ENCODE measurements at regions not wholly inside any gene's neighbourhood (a gene's known extent, or its start where the extent isn't known, plus 50 kb on each side); places are given as distances from the start of the nearest gene placed in this dataset.

DNA sequence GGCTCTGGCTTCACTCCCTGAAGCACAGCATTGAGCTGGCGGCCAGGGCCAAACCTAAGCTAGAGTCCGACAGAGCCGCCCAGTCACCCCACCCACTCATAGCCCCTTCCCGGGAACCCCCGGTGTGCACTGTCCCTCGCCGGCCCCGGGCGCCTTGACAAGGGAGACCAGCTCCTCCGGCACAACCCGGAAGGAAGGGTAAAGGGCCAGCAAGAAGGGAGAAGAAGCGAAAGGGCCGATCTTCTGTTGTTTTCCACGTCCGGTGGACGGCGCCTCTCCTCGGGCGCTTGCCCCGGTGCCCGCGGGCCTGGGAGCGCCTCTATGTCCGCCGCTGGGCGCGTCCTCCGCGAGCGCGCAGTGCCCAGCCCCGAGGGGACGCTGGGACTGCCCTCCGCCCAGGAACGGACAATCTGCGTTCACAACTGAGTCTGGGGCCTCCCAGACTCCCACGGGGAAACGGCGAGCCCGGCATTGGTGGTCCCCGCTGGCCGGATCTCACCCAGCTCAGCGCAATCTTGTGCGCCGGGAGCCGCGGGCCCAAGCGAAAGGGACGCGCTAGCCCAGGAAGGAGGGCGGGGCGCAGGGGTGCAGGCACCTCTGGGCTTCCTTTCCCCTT lies 172.5 kb upstream of the MIR17HG start:
- no peak for DNase-seq

- no peak for DNase-seq
Measured at GRCh38 chr13:91178099-91178498, 169.4 kb upstream of the MIR17HG start.

DNA sequence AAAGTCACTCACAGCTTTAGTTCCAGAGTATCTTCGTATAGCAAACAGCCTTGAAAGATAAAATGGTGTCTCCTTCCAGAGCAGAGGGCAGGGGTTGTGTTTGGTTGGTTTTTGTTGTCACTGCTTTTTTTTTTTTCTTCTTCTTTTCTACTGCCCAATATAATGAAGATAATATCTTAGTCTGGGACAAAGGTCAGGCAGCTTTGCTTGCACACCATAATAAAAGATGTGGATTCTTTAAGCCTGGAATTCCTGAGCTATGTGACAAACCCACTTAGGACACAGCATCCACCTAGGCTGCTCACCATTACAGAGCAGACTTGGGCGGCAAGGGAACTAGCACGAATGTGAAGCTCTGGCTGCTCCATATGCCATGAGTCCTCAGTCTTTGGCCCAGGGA lies 165.6 kb upstream of the MIR17HG start:
- no peak for DNase-seq

- DNase-seq, result no peak
Measured at GRCh38 chr13:91184244-91184926, 163.1 kb upstream of the MIR17HG start.

DNA sequence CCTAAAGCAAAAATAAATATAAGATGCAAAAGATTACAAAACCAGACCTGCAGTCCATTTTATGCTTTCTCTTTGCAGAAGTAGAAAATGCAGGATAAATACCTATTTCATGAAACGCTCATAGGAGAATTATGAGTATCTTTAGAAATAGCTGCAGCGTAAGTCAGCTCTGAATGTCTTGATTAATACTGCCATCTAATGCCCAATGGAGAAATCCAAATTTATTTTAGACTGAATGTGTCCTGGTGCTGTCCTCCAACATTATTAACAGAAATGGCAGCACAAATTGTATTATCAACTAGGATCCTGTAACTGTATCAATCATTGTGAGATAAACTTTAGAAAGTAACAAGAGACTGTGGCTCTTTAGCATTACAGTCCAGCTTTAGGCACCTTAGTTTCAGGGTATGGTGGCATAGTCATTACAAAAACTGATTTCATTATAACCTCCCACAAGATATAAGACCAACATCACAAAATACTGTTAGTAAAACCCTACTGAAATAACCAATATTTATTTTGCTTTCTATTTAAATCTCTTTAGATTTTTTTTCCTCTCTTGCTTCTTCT lies 162.1 kb upstream of the MIR17HG start:
- no peak for DNase-seq

GRCh38 chr13:91187522-91187921 lies 160.0 kb upstream of the MIR17HG start:
- no peak for DNase-seq

- no peak for DNase-seq
Measured at GRCh38 chr13:91189506-91189905, 158.0 kb upstream of the MIR17HG start.

DNA sequence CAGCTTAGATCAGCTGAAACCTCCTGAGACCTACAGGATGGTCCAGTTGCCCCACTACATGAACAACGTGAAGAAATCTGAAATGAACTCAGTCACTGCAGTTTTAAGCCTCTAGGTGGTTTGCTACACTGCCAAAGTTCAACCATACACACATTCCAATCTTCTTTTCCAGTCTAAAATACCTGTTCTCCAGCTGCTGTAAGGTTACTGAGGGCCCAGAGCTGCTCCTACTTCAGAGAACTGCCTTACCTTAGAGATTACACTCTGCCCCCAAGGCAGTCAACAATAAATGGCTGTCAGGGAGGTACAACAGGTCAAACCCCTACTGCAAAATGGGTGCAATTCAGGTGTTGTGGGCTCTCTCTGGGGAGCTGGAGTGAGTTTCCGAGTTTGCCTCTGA lies 154.1 kb upstream of the MIR17HG start:
- no peak for DNase-seq

- no peak for DNase-seq
Measured at GRCh38 chr13:91195789-91196188, 151.7 kb upstream of the MIR17HG start.

- DNase-seq, result no peak
Measured at GRCh38 chr13:91196958-91197357, 150.5 kb upstream of the MIR17HG start.

DNA sequence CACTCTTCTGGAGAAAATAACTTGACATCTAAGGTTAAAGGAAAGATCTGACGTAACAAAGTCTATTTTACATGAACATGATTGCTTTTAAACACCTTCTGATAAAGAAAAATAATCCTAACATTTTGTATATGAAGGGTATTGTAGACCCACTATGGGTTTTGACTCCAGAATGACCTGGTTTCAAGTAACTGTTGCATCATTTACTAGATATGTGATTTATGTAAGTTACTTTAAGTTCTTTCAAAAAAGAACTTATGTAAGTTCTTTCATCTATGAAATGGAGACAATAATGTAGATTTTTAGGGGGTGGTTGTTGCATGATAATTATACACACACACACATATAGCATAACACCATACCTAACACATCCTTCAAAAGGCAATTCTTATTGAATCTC lies 147.6 kb upstream of the MIR17HG start:
- no peak for DNase-seq

- no peak for DNase-seq
Measured at GRCh38 chr13:91200486-91200885, 147.0 kb upstream of the MIR17HG start.

DNA sequence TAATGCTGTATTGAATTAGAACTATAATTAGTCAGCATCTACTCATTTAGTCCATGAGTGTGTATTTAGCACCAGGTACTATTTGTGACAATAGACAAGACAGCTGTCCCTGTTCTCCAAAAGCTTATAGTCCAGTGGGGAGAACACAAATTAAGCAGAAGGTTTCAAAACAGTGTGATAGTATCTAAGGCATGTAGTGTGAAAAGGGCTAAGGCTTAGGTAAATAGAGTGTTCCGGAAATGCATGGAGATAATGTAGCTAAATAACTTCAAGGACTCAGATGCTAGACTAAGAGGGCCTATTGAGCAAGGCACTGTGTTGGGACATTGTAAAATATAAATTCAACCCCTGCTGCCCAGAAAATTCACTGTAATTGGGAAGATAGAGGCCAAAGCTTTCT lies 144.1 kb upstream of the MIR17HG start:
- no peak for DNase-seq

DNA sequence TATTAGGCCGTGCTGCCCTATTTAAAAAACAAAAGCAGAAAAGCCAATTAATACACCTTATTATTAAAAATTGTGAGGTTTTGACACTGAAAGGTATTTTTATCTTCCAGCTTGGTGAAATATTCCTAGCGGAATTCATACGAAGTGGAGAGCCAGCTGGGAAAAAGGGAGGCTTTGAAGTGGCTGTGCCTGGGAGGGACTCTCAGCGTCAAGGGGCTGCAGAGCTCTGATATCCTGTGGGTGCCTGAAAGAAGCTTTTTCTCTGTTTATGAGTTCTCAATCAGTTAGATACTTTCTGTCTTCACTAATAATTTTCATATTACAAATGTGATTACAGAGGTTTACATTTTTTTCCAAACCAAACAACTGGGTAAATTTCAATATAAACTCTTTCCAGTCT lies 140.2 kb upstream of the MIR17HG start:
- DNase-seq, result no peak

DNA sequence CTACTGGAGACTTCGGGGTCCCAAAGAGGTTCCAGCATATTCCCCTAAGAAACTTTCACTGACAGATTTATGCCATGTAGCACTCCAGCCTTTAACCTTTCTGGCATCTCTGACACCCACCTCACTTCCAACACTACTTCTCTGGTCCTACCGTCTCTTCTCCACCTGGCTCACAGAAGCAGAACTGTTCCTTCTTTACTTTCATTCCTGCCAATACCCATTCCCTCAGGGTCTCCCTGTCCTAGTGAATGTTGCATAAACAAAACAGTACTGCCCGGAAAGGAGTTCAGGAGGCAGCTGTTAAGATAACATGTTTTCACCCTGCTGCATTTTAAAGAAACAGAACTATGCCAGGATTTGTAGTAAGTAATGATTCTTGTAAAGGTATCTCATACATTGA lies 136.0 kb upstream of the MIR17HG start:
- DNase-seq, result no peak

GRCh38 chr13:91212231-91212630 lies 135.3 kb upstream of the MIR17HG start:
- DNase-seq, result no peak

DNA sequence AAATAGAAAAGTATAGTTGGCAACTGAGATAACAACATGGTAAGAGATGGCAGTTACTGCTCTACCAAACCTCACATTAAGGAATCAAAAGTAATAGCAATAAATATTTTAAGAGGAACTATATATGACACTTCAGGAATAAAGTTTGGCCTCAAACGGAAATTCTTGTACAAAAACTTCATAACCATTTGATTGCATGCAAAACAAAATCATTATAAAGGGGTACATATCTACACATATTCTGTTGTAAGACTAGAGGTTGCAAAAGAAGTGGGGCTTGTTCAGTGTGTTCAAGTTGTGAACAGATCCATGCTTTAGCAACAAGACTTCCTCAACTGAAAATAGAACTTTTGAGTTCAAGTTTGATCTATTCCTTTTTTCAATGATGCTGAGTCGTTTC lies 133.5 kb upstream of the MIR17HG start:
- DNase-seq, result no peak

DNA sequence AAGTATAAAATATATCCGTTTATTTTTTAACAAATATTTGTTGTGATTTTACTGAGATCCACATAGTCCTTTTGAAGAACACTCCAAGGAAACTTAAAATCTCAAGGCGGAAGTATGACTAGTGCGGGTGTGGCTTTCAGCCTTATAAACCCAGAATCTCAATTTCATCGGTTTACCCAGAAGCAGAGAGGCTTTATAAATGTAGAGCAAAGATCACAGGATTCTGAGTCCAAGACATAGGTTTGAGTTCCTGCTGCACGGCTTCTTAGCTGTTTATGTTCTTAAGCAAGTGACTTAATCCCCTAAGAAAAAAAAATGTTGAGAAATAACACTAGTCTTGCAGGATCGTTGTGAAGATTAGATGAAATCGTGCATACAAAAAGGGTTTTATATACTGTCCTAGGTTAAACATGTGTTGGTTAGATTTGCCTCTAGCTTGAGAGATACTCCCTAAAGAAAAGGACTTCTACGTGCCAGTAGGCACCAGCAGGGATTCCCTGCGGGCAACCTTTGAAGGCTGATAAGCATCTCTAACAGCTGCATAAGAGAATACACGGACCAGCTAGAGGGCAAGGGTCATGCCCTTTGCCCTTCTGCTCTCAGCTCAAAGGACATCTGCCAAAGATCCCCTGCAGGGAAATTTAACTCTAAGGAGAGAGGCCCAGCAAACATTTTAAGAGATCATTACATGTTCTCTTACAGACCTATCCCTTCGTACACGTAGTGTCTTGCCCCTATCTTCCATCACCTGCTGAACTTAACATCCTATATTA lies 130.4 kb upstream of the MIR17HG start:
- no peak for DNase-seq

DNA sequence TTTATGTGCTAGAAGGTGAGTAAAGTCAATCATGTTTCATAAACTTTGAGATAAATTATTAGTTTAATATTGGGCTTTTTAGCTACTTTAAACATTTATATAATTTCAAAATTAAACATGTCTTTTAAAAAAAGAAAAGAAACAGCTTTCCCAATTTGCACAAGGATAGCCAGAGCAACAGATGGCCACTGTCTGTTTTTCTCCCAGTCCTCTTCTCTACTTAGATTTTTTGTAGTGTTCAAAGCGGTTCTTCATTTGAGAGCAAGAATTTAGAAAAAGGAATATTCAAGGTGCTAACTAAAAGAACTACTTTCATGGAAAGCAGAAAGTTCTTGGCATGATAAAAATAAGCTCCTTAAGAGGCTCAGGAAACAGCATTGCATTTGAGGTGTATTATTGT lies 128.3 kb upstream of the MIR17HG start:
- no peak for DNase-seq

- DNase-seq, result no peak
Measured at GRCh38 chr13:91220872-91221271, 126.6 kb upstream of the MIR17HG start.

- no peak for DNase-seq
Measured at GRCh38 chr13:91228108-91228507, 119.4 kb upstream of the MIR17HG start.

DNA sequence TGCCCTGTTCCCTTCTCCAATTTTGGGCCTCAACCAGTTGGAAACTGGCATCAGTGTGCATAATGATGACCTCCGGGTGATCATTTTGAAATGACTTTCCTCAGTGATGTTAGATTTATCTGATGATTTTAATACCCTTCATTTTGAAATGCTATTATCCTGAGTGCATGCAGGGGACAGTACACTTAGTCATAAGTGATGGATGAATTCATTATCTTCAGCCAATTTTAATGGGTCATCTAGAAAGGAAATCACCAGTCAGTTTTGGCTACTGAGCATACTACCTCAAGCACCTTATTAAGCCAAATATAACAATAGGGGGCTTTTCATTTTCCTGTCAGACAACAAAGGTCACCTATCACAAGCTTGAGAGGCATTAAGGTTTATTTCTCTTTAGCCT lies 118.5 kb upstream of the MIR17HG start:
- DNase-seq, result no peak

DNA sequence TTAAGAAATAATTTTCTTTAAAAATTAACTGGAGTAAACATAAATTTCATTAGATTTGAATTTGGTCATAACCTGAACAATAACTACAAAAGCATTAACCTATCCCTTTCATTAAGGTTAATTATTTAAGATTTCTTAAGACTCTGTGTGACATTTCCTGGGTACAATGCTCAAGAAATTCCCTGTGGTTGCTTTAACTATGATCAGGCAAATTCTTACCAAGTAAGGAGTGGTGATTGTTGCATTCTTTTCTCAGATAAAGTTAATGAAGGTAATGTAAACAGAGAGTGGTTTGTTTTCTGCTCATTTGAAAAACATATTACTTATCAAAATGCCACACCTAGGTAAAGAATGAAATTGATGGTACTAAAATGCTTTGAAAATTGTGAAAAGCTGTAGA lies 114.8 kb upstream of the MIR17HG start:
- no peak for DNase-seq

DNA sequence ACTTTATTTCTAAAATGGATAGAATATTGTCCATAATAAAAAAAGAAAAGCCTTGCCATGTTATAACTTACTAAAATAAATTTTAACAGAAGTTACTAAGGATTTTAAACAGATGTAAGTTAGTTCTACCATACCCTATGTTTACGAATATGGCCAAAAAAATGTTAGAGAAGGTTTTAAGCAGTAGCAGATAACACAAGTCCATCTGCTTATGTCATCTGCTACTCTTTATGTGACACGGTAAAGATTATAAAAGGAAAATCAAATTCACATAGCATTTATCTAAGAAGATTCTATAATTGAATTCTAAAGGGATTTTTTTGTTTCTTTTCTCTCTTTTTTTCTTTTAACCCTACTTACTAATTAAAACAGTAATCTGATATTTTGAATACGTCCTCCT lies 114.2 kb upstream of the MIR17HG start:
- no peak for DNase-seq
